ENCODE measurements at regions not wholly inside any gene's neighbourhood (a gene's known extent, or its start where the extent isn't known, plus 50 kb on each side); places are given as distances from the start of the nearest gene placed in this dataset.

DNA sequence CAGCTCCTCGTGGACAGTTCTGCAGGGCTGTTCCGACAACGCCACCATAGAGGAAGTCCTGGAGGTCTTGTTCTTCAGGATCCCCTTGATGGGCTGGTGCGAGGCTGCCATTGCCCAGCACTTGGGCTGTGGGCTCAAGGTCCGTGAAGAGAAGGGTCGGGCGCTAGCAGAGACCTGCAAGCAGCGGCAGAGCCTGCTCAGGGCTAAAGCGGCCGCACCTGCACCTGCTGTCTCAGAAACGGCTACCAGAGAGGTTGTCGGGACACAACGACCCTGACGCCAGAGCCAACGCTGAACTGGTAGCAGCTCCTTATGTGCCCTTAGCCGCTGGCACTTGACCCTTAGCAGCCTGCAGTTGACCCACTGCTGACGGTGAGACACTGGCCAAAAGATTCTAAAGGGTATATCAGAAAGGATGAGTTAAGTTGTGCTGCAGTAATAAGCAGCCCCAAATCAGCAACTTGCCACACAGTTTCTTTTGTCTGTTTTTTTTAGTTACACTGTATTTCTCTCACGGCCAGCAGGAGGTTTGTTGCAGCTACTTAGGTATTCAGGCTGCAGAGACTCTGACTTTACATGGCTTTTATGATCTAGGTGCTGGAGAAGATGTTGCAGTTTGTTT, 55.5 kb upstream of the ST6GAL2 start:
- DNase-seq (ENCODE audit: extremely low spot score), result no peak
- WGBS, result 86% methylated on average over 15 of the region's 18 CpGs
- Histone ChIP-seq H3K4me3 (no peak overlapping the region), H3K4me1 (no peaks in the 10 kb centered on the region), H3K9me3 (peaks cover 0 to 14% (median 0%) of the 10 kb centered on the region in 4 donors), H3K27ac (replicated peaks in 1 of 4) (no peak overlapping the region), H3K27me3 (no peaks in the 10 kb centered on the region), H3K36me3 (no peaks in the 10 kb centered on the region)
- TF ChIP-seq, protein P1, sequence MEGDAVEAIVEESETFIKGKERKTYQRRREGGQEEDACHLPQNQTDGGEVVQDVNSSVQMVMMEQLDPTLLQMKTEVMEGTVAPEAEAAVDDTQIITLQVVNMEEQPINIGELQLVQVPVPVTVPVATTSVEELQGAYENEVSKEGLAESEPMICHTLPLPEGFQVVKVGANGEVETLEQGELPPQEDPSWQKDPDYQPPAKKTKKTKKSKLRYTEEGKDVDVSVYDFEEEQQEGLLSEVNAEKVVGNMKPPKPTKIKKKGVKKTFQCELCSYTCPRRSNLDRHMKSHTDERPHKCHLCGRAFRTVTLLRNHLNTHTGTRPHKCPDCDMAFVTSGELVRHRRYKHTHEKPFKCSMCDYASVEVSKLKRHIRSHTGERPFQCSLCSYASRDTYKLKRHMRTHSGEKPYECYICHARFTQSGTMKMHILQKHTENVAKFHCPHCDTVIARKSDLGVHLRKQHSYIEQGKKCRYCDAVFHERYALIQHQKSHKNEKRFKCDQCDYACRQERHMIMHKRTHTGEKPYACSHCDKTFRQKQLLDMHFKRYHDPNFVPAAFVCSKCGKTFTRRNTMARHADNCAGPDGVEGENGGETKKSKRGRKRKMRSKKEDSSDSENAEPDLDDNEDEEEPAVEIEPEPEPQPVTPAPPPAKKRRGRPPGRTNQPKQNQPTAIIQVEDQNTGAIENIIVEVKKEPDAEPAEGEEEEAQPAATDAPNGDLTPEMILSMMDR (IDR thresholded peaks at IDR 0.05), result no peak
- TF ChIP-seq POLR2A (IDR thresholded peaks at IDR 0.05; ENCODE audit: low read depth) (no peak), POLR2AphosphoS5 (IDR thresholded peaks at IDR 0.05) (no peak), EP300 (IDR thresholded peaks at IDR 0.05) (no peak)
- intact Hi-C loops (cut with DNase I), result no loop called here

DNA sequence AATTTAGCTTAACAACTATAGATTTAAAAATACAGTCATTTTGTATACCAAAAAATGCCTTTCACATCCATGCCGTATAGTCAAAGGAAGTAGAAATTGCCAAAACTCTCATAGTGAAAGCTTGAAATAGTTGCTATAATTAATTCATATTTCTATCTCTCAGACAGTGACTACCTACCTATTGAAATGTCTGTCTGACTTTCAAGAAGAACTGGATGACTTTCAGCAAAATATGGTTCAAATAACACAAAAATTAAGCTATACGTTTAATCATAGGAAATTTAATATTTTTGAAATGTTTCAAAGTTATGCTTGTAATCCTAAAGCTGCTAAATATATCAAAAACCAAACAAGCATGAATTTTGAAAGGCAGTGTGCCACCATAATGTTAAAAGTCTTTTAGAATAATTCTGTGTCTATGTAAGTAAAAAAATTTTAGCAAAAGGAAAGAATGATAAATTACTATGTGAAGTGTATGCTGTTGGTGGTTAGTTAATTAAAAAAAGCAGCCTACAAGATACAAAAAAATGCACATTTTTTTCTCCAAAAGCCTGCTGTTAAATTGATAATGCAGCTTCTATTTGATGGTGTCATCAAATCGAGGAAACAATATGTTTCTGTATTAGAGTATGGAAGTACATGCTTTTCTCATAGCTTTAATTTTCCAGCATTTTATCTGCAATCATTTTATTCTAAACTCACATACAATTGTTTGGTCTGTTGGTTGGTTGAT, 57.7 kb upstream of the ST6GAL2 start:
- no peak for DNase-seq (ENCODE audit: extremely low spot score)
- no peak overlapping the region for H3K4me3 ChIP-seq
- no peak overlapping the region for H3K27ac ChIP-seq (replicated peaks in 1 of 4)
- H3K27me3 ChIP-seq, result no peaks in the 10 kb centered on the region
- intact Hi-C loops (cut with DNase I), result no loop called here
- no peak for TF ChIP-seq EP300 (IDR thresholded peaks at IDR 0.05)
- TF ChIP-seq POLR2AphosphoS5 (IDR thresholded peaks at IDR 0.05), result no peak
- TF ChIP-seq, protein P1 (IDR thresholded peaks at IDR 0.05), result no peak
- TF ChIP-seq POLR2A (IDR thresholded peaks at IDR 0.05; ENCODE audit: low read depth), result no peak
- H3K4me1 ChIP-seq, result no peaks in the 10 kb centered on the region
- WGBS, result 58% methylated on average over 3 of the region's 3 CpGs
- no peaks in the 10 kb centered on the region for H3K36me3 ChIP-seq
- H3K9me3 ChIP-seq, result peaks cover 0 to 14% (median 0%) of the 10 kb centered on the region in 4 donors

DNA sequence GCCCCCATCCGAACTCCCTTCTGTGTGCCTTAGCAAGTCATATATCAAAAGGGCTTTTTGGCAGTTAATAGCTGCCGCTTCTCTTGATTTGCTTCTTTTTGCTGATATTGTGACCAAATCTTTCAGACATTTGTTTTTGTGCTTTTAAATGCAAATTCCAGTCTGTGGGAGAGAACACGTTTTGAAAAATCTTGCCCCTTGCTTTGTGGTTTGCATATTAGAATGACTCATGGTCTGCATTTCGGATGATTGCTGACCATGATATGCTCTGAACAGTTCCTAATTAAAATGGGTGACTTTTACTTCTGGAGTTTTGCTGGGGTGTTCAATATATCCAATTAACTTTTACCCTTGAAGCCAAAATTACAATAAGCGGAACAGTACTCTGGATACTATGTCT, 58.2 kb upstream of the ST6GAL2 start:
- TF ChIP-seq POLR2A (IDR thresholded peaks at IDR 0.05; ENCODE audit: low read depth) (no peak), POLR2AphosphoS5 (IDR thresholded peaks at IDR 0.05) (no peak), EP300 (IDR thresholded peaks at IDR 0.05) (no peak)
- TF ChIP-seq, protein P1 (IDR thresholded peaks at IDR 0.05), result no peak
- Histone ChIP-seq H3K9me3 (peaks cover 0 to 14% (median 0%) of the 10 kb centered on the region in 4 donors), H3K36me3 (no peaks in the 10 kb centered on the region), H3K4me3 (no peak overlapping the region), H3K27ac (replicated peaks in 1 of 4) (no peak overlapping the region), H3K27me3 (no peaks in the 10 kb centered on the region), H3K4me1 (no peaks in the 10 kb centered on the region)
- intact Hi-C loops (cut with DNase I), result no loop called here
- no peak for DNase-seq (ENCODE audit: extremely low spot score)
- 78% methylated on average over 5 of the region's 5 CpGs for WGBS

DNA sequence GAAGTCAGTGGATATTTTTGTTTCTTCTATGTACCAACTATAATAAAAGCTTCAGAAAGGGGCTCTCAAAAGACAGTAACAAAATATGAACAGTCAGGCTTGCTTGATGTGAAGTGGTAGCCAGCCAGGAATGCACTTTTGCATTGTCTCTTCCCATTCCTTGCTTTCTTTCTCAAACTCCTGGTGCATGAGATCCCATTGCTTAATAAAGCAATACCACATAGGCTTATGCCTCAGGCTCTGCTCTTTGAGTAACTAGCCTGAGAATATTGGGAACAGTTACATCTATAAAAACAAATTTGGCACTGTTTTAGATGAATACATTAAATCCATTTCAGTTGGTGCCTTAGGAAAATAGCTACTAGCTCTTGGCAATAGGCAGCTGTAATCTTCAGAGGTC, 62.6 kb upstream of the ST6GAL2 start:
- H3K4me1 ChIP-seq, result no peaks in the 10 kb centered on the region
- TF ChIP-seq POLR2AphosphoS5 (IDR thresholded peaks at IDR 0.05) (no peak), EP300 (IDR thresholded peaks at IDR 0.05) (no peak), POLR2A (IDR thresholded peaks at IDR 0.05; ENCODE audit: low read depth) (no peak)
- TF ChIP-seq, protein P1 (IDR thresholded peaks at IDR 0.05), result no peak
- H3K27me3 ChIP-seq, result no peaks in the 10 kb centered on the region
- no peak overlapping the region for H3K27ac ChIP-seq (replicated peaks in 1 of 4)
- intact Hi-C loops (cut with DNase I), result no loop called here
- no peak overlapping the region for H3K4me3 ChIP-seq
- no peak for DNase-seq (ENCODE audit: extremely low spot score)
- H3K9me3 ChIP-seq, result no peaks in the 10 kb centered on the region
- H3K36me3 ChIP-seq, result no peaks in the 10 kb centered on the region

Data from esophagus muscularis mucosa (tissue), 4 donors.